HepG2 (cell line): ENCODE measurements at regions not wholly inside any gene's neighbourhood (a gene's known extent, or its start where the extent isn't known, plus 50 kb on each side); places are given as distances from the start of the nearest gene placed in this dataset.

Source experiments
- ATAC-seq: fragments of 200-7000 bp; cut with Tn5 transposase; 3 replicates; pipeline ENCODE4 v1.9.1; 2020; ENCODE audit warnings: mild to moderate bottlenecking, moderate library complexity
- BruUV-seq: library from RNA; stranded (reverse); fragments of 400-500 nt; replicated peaks from 2 replicates; lab custom pipeline; 2021; lab: Mats Ljungman, UMichigan
- CTCF ChIA-PET: fragments of 300-600 bp; formaldehyde crosslinking; extraction: SDS; loops from one replicate; lab custom pipeline; 2021; ENCODE audit warnings: low total read pairs, inconsistent platforms, low intra/inter-chr PET ratio; lab: Yijun Ruan, JAX
- POLR2A ChIA-PET: fragments of 350-600 bp; sonication (Branson Sonifier 250); formaldehyde crosslinking; loops from one replicate; lab custom pipeline; 2020; ENCODE audit warnings: antibody characterized with exemption, inconsistent platforms; lab: Yijun Ruan, JAX
- DNase-seq: peaks from one replicate; pipeline ENCODE4 v3.0.0-alpha.2; 2015; ENCODE audit warnings: low spot score
- FAIRE-seq: peaks from 3 replicates; lab custom pipeline; 2011; peaks lifted over from hg19 to GRCh38; lab: Jason Lieb, UNC
- H2AFZ ChIP-seq: one replicate; pipeline ENCODE4 v1.6.1; 2011; ENCODE audit warnings: low read length, inconsistent platforms
- H3K27ac ChIP-seq: fragments of 300-600 bp; 3 replicates; pipeline ENCODE4 v1.8.0; 2011; ENCODE audit warnings: mixed run types, mild to moderate bottlenecking, mixed read lengths, low read length, inconsistent platforms; ENCODE audit not compliant: insufficient read depth; ENCODE audit errors: extremely low read length
- H3K27me3 ChIP-seq, 2 experiments: fragments of 200-600 bp in 1 of 2; 2 replicates in 1 of 2; 3 replicates in 1 of 2; pipeline versions ENCODE4 v1.6.0 to v1.8.0; 2011; ENCODE audit warnings: low read length in 2 of 2, mild to moderate bottlenecking in 2 of 2, moderate library complexity in 2 of 2, inconsistent platforms in 1 of 2; ENCODE audit not compliant: insufficient read depth in 2 of 2, control insufficient read depth in 1 of 2
- H3K36me3 ChIP-seq, 2 experiments: fragments of 200-600 bp in 1 of 2; replicated peaks in 1 of 2; 2 replicates in 1 of 2; 3 replicates in 1 of 2; pipeline versions ENCODE4 v1.5.1 to v1.8.0; 2011; ENCODE audit warnings: low read length in 2 of 2, inconsistent platforms in 1 of 2; ENCODE audit not compliant: insufficient read depth in 2 of 2, control insufficient read depth in 1 of 2
- H3K4me1 ChIP-seq: 2 replicates; pipeline ENCODE4 v1.5.1; 2012; ENCODE audit warnings: low read length, inconsistent platforms; ENCODE audit not compliant: insufficient read depth
- H3K4me2 ChIP-seq: 2 replicates; pipeline ENCODE4 v1.6.0; 2011; ENCODE audit warnings: low read depth, low read length, inconsistent platforms
- H3K4me3 ChIP-seq, 3 experiments: fragments of 200-600 bp in 1 of 3; sonication (generic), shearing (Covaris generic) in 1 of 3; replicated peaks in 1 of 3; 2 replicates each; pipeline ENCODE4 v1.5.1; 2011 to 2016; ENCODE audit warnings: low read length in 3 of 3, inconsistent platforms in 2 of 3, low read depth in 2 of 3, mild to moderate bottlenecking in 2 of 3, control low read depth in 1 of 3, mixed read lengths in 1 of 3; ENCODE audit not compliant: insufficient read depth in 1 of 3
- H3K79me2 ChIP-seq: one replicate; pipeline ENCODE4 v1.6.1; 2011; ENCODE audit warnings: low read length, inconsistent platforms; ENCODE audit not compliant: insufficient read depth
- H3K9ac ChIP-seq: 2 replicates; pipeline ENCODE4 v1.6.0; 2011; ENCODE audit warnings: mild to moderate bottlenecking, low read depth, low read length, inconsistent platforms; ENCODE audit not compliant: insufficient read depth
- H3K9me3 ChIP-seq: 2 replicates; pipeline ENCODE4 v1.5.1; 2012; ENCODE audit warnings: mild to moderate bottlenecking, low read length
- H4K20me1 ChIP-seq: 2 replicates; pipeline ENCODE4 v1.6.0; 2011; ENCODE audit warnings: inconsistent platforms, mild to moderate bottlenecking, low read length, moderate library complexity; ENCODE audit not compliant: insufficient read depth
- ELF4 ChIP-seq: sonication (generic); formaldehyde crosslinking; IDR thresholded peaks from 2 replicates; pipeline ENCODE4 v1.5.0; 2020; ENCODE audit warnings: missing genetic modification reagents, mild to moderate bottlenecking, moderate library complexity, borderline replicate concordance
- FOXK2 ChIP-seq: fragments of 450-650 bp; IDR thresholded peaks from 2 replicates; pipeline ENCODE4 v1.6.1; 2016
- HNF4A ChIP-seq: sonication (generic); formaldehyde crosslinking; IDR thresholded peaks from 2 replicates; pipeline ENCODE4 v1.4.0; 2020; ENCODE audit warnings: missing genetic modification reagents
- JDP2 ChIP-seq: sonication (generic); formaldehyde crosslinking; IDR thresholded peaks from 2 replicates; pipeline ENCODE4 v1.8.1; 2022; ENCODE audit warnings: missing genetic modification reagents, borderline replicate concordance
- KAT8 ChIP-seq: IDR thresholded peaks from 2 replicates; pipeline ENCODE4 v1.6.1; 2016; ENCODE audit warnings: missing genetic modification reagents, missing compliant biosample characterization
- MIER2 ChIP-seq: IDR thresholded peaks from 2 replicates; pipeline ENCODE4 v1.6.1; 2016; ENCODE audit warnings: missing biosample characterization, missing genetic modification reagents
- NCOA2 ChIP-seq: sonication (generic); formaldehyde crosslinking; IDR thresholded peaks from 2 replicates; pipeline ENCODE4 v1.8.0; 2022; ENCODE audit warnings: inconsistent platforms
- NPAS2 ChIP-seq: sonication (generic); formaldehyde crosslinking; IDR thresholded peaks from 2 replicates; pipeline ENCODE4 v1.8.0; 2022; ENCODE audit warnings: mild to moderate bottlenecking, missing genetic modification reagents, borderline replicate concordance
- ZNF10 ChIP-seq: sonication (generic); formaldehyde crosslinking; IDR thresholded peaks from 2 replicates; pipeline ENCODE4 v1.4.0; 2020; ENCODE audit warnings: mild to moderate bottlenecking, low read depth, missing genetic modification reagents, borderline replicate concordance
- ZNF816 ChIP-seq: sonication (generic); formaldehyde crosslinking; IDR thresholded peaks from 2 replicates; pipeline ENCODE4 v1.8.0; 2022; ENCODE audit warnings: missing genetic modification reagents, mild to moderate bottlenecking, borderline replicate concordance
- WGBS: methylation state at CpG from one replicate; pipeline ENCODE4 v1.1.6; 2017; ENCODE audit warnings: low lambda C conversion rate; 5-methylcytosine and 5-hydroxymethylcytosine counted together
- in situ Hi-C: cut with HindIII; loops from 2 replicates; pipeline ENCODE4 v1.10.0; 2017; ENCODE audit warnings: low pct_unique_long_range_greater_than_20kb; ENCODE audit not compliant: extremely low pct_ligation_motif_present
- intact Hi-C: fragments of 100-400 bp; cut with micrococcal nuclease; formaldehyde crosslinking; loops from one replicate; pipeline ENCODE4 v1.10.0; 2022; ENCODE audit not compliant: unreplicated experiment
- TF ChIP-seq, protein P1 (sequence below): sonication (generic); formaldehyde crosslinking; IDR thresholded peaks from 2 replicates; pipeline ENCODE4 v1.5.1; 2020; ENCODE audit warnings: missing genetic modification reagents, mild to moderate bottlenecking, borderline replicate concordance
- TF ChIP-seq, protein P2 (sequence below): sonication (generic); formaldehyde crosslinking; IDR thresholded peaks from 2 replicates; pipeline ENCODE4 v1.8.1; 2023; ENCODE audit warnings: missing genetic modification reagents, mild to moderate bottlenecking, borderline replicate concordance
- TF ChIP-seq, protein P3 (sequence below): sonication (generic); formaldehyde crosslinking; IDR thresholded peaks from 2 replicates; pipeline ENCODE4 v1.4.0; 2020; ENCODE audit warnings: missing genetic modification reagents

DNA sequence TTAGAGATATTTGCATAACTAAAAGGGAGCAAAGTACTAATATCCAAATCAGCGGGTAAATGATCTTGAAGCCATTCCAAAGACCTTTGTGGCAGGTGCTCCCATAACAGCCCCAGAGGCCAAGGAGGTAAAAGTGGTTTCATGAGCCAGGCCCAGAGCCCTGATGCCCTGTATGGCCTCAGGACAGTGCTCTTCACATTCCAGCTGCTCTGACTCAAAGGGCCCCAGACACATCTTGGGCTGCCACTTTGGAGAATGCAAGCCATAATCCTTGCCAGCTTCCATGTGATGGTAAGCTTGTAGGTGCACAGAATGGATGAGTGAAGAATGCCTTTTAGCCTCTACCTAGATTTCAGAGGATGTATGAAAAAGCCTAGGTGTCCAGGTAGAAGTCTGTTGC is 933.4 kb downstream of the SLC16A7 start:
- Histone ChIP-seq H3K4me3 (no peak overlapping the region), H3K36me3 (no peaks in the 10 kb centered on the region), H3K9ac (no peak overlapping the region), H3K9me3 (peaks cover 44% of the 10 kb centered on the region), H3K79me2 (no peaks in the 10 kb centered on the region), H3K4me1 (no peaks in the 10 kb centered on the region), H2AFZ (no peak overlapping the region), H3K27me3 (no peaks in the 10 kb centered on the region), H3K27ac (no peak overlapping the region), H4K20me1 (no peaks in the 10 kb centered on the region), H3K4me2 (no peak overlapping the region)
- intact Hi-C loops (no loop called here), in situ Hi-C loops (no loop called here)
- ChIA-PET CTCF (no interaction called here), POLR2A (no interaction called here)
- 0% methylated on average over 1 of the region's 1 CpG for WGBS
- BruUV-seq: no TSS peak
- FAIRE-seq (no peak), ATAC-seq (no peak), DNase-seq (no peak)
- TF ChIP-seq NPAS2 (CRISPR knock-in tag): no peak
- no peak for TF ChIP-seq ZNF816 (CRISPR knock-in tag)
- no peak for TF ChIP-seq ZNF10 (CRISPR knock-in tag)
- TF ChIP-seq, protein P1, sequence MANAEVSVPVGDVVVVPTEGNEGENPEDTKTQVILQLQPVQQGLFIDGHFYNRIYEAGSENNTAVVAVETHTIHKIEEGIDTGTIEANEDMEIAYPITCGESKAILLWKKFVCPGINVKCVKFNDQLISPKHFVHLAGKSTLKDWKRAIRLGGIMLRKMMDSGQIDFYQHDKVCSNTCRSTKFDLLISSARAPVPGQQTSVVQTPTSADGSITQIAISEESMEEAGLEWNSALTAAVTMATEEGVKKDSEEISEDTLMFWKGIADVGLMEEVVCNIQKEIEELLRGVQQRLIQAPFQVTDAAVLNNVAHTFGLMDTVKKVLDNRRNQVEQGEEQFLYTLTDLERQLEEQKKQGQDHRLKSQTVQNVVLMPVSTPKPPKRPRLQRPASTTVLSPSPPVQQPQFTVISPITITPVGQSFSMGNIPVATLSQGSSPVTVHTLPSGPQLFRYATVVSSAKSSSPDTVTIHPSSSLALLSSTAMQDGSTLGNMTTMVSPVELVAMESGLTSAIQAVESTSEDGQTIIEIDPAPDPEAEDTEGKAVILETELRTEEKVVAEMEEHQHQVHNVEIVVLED (CRISPR knock-in tag): no peak
- TF ChIP-seq NCOA2 (CRISPR knock-in tag): no peak
- TF ChIP-seq JDP2 (CRISPR knock-in tag): no peak
- TF ChIP-seq KAT8 (CRISPR knock-in tag): no peak
- TF ChIP-seq ELF4 (CRISPR knock-in tag): no peak
- no peak for TF ChIP-seq HNF4A (CRISPR knock-in tag)
- no peak for TF ChIP-seq MIER2
- no peak for TF ChIP-seq FOXK2
- TF ChIP-seq, protein P2, sequence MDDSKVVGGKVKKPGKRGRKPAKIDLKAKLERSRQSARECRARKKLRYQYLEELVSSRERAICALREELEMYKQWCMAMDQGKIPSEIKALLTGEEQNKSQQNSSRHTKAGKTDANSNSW (CRISPR knock-in tag): no peak
- TF ChIP-seq, protein P3, sequence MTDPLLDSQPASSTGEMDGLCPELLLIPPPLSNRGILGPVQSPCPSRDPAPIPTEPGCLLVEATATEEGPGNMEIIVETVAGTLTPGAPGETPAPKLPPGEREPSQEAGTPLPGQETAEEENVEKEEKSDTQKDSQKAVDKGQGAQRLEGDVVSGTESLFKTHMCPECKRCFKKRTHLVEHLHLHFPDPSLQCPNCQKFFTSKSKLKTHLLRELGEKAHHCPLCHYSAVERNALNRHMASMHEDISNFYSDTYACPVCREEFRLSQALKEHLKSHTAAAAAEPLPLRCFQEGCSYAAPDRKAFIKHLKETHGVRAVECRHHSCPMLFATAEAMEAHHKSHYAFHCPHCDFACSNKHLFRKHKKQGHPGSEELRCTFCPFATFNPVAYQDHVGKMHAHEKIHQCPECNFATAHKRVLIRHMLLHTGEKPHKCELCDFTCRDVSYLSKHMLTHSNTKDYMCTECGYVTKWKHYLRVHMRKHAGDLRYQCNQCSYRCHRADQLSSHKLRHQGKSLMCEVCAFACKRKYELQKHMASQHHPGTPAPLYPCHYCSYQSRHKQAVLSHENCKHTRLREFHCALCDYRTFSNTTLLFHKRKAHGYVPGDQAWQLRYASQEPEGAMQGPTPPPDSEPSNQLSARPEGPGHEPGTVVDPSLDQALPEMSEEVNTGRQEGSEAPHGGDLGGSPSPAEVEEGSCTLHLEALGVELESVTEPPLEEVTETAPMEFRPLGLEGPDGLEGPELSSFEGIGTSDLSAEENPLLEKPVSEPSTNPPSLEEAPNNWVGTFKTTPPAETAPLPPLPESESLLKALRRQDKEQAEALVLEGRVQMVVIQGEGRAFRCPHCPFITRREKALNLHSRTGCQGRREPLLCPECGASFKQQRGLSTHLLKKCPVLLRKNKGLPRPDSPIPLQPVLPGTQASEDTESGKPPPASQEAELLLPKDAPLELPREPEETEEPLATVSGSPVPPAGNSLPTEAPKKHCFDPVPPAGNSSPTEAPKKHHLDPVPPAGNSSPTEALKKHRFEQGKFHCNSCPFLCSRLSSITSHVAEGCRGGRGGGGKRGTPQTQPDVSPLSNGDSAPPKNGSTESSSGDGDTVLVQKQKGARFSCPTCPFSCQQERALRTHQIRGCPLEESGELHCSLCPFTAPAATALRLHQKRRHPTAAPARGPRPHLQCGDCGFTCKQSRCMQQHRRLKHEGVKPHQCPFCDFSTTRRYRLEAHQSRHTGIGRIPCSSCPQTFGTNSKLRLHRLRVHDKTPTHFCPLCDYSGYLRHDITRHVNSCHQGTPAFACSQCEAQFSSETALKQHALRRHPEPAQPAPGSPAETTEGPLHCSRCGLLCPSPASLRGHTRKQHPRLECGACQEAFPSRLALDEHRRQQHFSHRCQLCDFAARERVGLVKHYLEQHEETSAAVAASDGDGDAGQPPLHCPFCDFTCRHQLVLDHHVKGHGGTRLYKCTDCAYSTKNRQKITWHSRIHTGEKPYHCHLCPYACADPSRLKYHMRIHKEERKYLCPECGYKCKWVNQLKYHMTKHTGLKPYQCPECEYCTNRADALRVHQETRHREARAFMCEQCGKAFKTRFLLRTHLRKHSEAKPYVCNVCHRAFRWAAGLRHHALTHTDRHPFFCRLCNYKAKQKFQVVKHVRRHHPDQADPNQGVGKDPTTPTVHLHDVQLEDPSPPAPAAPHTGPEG: no peak
